ENCODE measurements at regions not wholly inside any gene's neighbourhood (a gene's known extent, or its start where the extent isn't known, plus 50 kb on each side); places are given as distances from the start of the nearest gene placed in this dataset.

GRCh38 chr6:72457738-72458137 is 164.1 kb upstream of the KCNQ5 start:
- Histone ChIP-seq H2AFZ (no peak overlapping the region), H3K27ac (no peak overlapping the region), H3K4me3 (no peak overlapping the region), H3K4me2 (ENCODE audit: unreplicated experiment) (no peak overlapping the region), H3K9ac (no peak overlapping the region), H4K20me1 (ENCODE audit: insufficient read depth) (no peaks in the 10 kb centered on the region), H3K9me3 (ENCODE audit: low read depth) (no peaks in the 10 kb centered on the region), H3K9me2 (ENCODE audit: insufficient read depth) (no peaks in the 10 kb centered on the region), H3F3A (ENCODE audit: insufficient read depth) (peaks cover 7% of the 10 kb centered on the region; the same call in 1 of the 2 replicates), H3K79me2 (ENCODE audit: insufficient read depth) (no peaks in the 10 kb centered on the region), H3K27me3 (replicated peaks; ENCODE audit: insufficient read depth) (no peaks in the 10 kb centered on the region), H3K36me3 (ENCODE audit: low read depth) (no peaks in the 10 kb centered on the region), H3K4me1 (ENCODE audit: insufficient read depth) (peaks cover 24% of the 10 kb centered on the region; the same call in 1 of the 2 replicates)
- in situ Hi-C loops (cut with MboI) = no loop called here
- no peak for DNase-seq
- TF ChIP-seq EZH2phosphoT487 (IDR thresholded peaks at IDR 0.05; ENCODE audit: insufficient read depth, low read depth) = no peak
- TF ChIP-seq EZH2 (IDR thresholded peaks at IDR 0.05; ENCODE audit: insufficient read depth, poor library complexity, severe bottlenecking) = no peak

DNA sequence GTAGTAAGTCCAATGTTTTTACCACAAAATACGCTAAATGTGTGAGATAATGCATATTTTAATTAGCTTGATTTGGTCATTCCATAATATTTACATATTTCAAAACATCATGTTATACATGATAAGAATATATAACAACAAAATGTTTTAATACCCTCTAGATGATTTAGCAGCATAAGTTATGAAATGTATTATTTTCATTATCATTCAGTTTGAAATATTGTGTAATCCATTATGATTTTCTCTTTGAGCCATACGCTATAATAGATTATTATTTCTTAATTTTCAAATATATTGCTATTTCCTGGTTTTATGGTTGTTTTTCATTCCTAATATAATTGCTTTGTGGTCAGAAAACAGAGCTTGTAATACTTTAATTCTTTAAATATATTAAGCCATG is 163.3 kb upstream of the KCNQ5 start:
- Histone ChIP-seq H3K36me3 (ENCODE audit: low read depth) (no peaks in the 10 kb centered on the region), H3K9ac (no peak overlapping the region), H3K4me3 (no peak overlapping the region), H3K27me3 (replicated peaks; ENCODE audit: insufficient read depth) (no peaks in the 10 kb centered on the region), H3K4me1 (ENCODE audit: insufficient read depth) (peaks cover 24% of the 10 kb centered on the region; the same call in 1 of the 2 replicates), H3K9me3 (ENCODE audit: low read depth) (no peaks in the 10 kb centered on the region), H3F3A (ENCODE audit: insufficient read depth) (peaks cover 8% of the 10 kb centered on the region; the same call in 1 of the 2 replicates), H3K4me2 (ENCODE audit: unreplicated experiment) (no peak overlapping the region), H2AFZ (no peak overlapping the region), H3K9me2 (ENCODE audit: insufficient read depth) (no peaks in the 10 kb centered on the region), H3K27ac (no peak overlapping the region), H3K79me2 (ENCODE audit: insufficient read depth) (no peaks in the 10 kb centered on the region), H4K20me1 (ENCODE audit: insufficient read depth) (no peaks in the 10 kb centered on the region)
- no peak for DNase-seq
- WGBS, 2 experiments (ENCODE audit: low coverage in 1 of 2, low lambda C conversion rate in 2 of 2, missing lambda C conversion rate in 2 of 2) = 60 to 64% methylated on average over 2 of the region's 2 CpGs
- TF ChIP-seq EZH2 (IDR thresholded peaks at IDR 0.05; ENCODE audit: insufficient read depth, poor library complexity, severe bottlenecking) = no peak
- TF ChIP-seq EZH2phosphoT487 (IDR thresholded peaks at IDR 0.05; ENCODE audit: insufficient read depth, low read depth) = no peak
- in situ Hi-C loops (cut with MboI) = no loop called here

GRCh38 chr6:72461144-72461543 is 160.7 kb upstream of the KCNQ5 start:
- TF ChIP-seq EZH2 (IDR thresholded peaks at IDR 0.05; ENCODE audit: insufficient read depth, poor library complexity, severe bottlenecking) (no peak), EZH2phosphoT487 (IDR thresholded peaks at IDR 0.05; ENCODE audit: insufficient read depth, low read depth) (no peak)
- DNase-seq = peak; percentile 65
- H3K9me3 ChIP-seq (ENCODE audit: low read depth) = no peaks in the 10 kb centered on the region
- H3K4me2 ChIP-seq (ENCODE audit: unreplicated experiment) = no peak overlapping the region
- no peaks in the 10 kb centered on the region for H3K9me2 ChIP-seq (ENCODE audit: insufficient read depth)
- in situ Hi-C loops (cut with MboI) = no loop called here
- no peak overlapping the region for H3K9ac ChIP-seq
- H4K20me1 ChIP-seq (ENCODE audit: insufficient read depth) = no peaks in the 10 kb centered on the region
- H2AFZ ChIP-seq = no peak overlapping the region
- no peaks in the 10 kb centered on the region for H3K27me3 ChIP-seq (replicated peaks; ENCODE audit: insufficient read depth)
- H3K79me2 ChIP-seq (ENCODE audit: insufficient read depth) = no peaks in the 10 kb centered on the region
- 6 to 14% methylated on average over 1 of the region's 1 CpG for WGBS, 2 experiments (ENCODE audit: low coverage in 1 of 2, low lambda C conversion rate in 2 of 2, missing lambda C conversion rate in 2 of 2)
- peaks cover 34% of the 10 kb centered on the region for H3F3A ChIP-seq (ENCODE audit: insufficient read depth)
- no peaks in the 10 kb centered on the region for H3K36me3 ChIP-seq (ENCODE audit: low read depth)
- no peak overlapping the region for H3K27ac ChIP-seq
- no peak overlapping the region for H3K4me3 ChIP-seq
- peaks cover 49% of the 10 kb centered on the region for H3K4me1 ChIP-seq (ENCODE audit: insufficient read depth)

DNA sequence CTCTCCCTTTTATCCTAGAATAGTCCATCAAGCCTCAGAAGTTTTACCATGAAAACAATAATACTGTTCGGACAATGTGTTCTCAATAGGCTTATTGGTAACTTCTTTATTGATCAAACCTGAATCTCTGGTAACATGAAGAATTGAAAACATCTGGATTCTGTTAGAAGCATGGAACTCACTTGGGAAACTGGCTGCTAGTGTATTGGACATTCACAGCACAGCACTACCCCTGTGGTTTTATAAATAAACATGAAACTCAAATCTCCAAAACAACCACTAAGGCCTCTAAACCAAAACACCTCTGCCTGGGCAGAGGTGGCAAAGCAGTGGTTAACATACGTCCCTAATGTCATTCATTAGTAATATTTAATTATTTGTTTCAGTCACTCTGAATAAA is 157.6 kb upstream of the KCNQ5 start:
- no peaks in the 10 kb centered on the region for H3K9me3 ChIP-seq (ENCODE audit: low read depth)
- peaks cover 51% of the 10 kb centered on the region for H3F3A ChIP-seq (ENCODE audit: insufficient read depth)
- H3K27ac ChIP-seq = peak overlapping the region; percentile 40; the same call in 1 of the 2 replicates
- H3K79me2 ChIP-seq (ENCODE audit: insufficient read depth) = no peaks in the 10 kb centered on the region
- WGBS, 2 experiments (ENCODE audit: low coverage in 1 of 2, low lambda C conversion rate in 2 of 2, missing lambda C conversion rate in 2 of 2) = 26 to 28% methylated on average over 2 of the region's 2 CpGs
- no peak overlapping the region for H3K4me3 ChIP-seq
- peak overlapping the region; percentile 41 for H3K4me2 ChIP-seq (ENCODE audit: unreplicated experiment)
- no peaks in the 10 kb centered on the region for H4K20me1 ChIP-seq (ENCODE audit: insufficient read depth)
- no peaks in the 10 kb centered on the region for H3K27me3 ChIP-seq (replicated peaks; ENCODE audit: insufficient read depth)
- H2AFZ ChIP-seq = no peak overlapping the region
- in situ Hi-C loops (cut with MboI) = no loop called here
- no peaks in the 10 kb centered on the region for H3K36me3 ChIP-seq (ENCODE audit: low read depth)
- no peaks in the 10 kb centered on the region for H3K9me2 ChIP-seq (ENCODE audit: insufficient read depth)
- no peak for TF ChIP-seq EZH2 (IDR thresholded peaks at IDR 0.05; ENCODE audit: insufficient read depth, poor library complexity, severe bottlenecking)
- TF ChIP-seq EZH2phosphoT487 (IDR thresholded peaks at IDR 0.05; ENCODE audit: insufficient read depth, low read depth) = no peak
- DNase-seq = peak; percentile 18
- H3K4me1 ChIP-seq (ENCODE audit: insufficient read depth) = peaks cover 60% of the 10 kb centered on the region
- no peak overlapping the region for H3K9ac ChIP-seq

Measured in GM23248 (cell line).